Activated CD4-positive, alpha-beta T cell treated with anti-CD3 and anti-CD28 coated beads for 36 hours (primary cell): ENCODE measurements at regions not wholly inside any gene's neighbourhood (a gene's known extent, or its start where the extent isn't known, plus 50 kb on each side); places are given as distances from the start of the nearest gene placed in this dataset.
A peak's percentile ranks its signal among the peaks of the same experiment; 100 is the strongest.

Source experiments
- ATAC-seq: fragments of 200-7000 bp; cut with Tn5 transposase; one replicate; pipeline ENCODE4 v1.10.0; 2021; ENCODE audit warnings: mild to moderate bottlenecking, moderate library complexity
- CTCF ChIA-PET: fragments of 350-600 bp; sonication (Branson Sonifier 250); formaldehyde crosslinking; loops from one replicate; lab custom pipeline; 2021; ENCODE audit warnings: antibody characterized with exemption; lab: Charles Lee
- POLR2A ChIA-PET: fragments of 350-600 bp; sonication (Branson Sonifier 250); formaldehyde crosslinking; loops from one replicate; lab custom pipeline; 2021; ENCODE audit warnings: antibody characterized with exemption, inconsistent platforms; lab: Charles Lee
- DNase-seq: peaks from one replicate; pipeline ENCODE4 v3.0.0-alpha.2; 2020
- H3K27ac Mint-ChIP-seq: one replicate; pipeline ENCODE4 v1.8.0; 2021; ENCODE audit warnings: mixed read lengths
- H3K27me3 Mint-ChIP-seq: one replicate; pipeline ENCODE4 v1.8.0; 2021; ENCODE audit warnings: mixed read lengths
- H3K36me3 Mint-ChIP-seq: one replicate; pipeline ENCODE4 v1.8.0; 2021; ENCODE audit warnings: low read depth, mixed read lengths
- H3K4me1 Mint-ChIP-seq: one replicate; pipeline ENCODE4 v1.8.0; 2021; ENCODE audit warnings: mixed read lengths
- H3K4me3 Mint-ChIP-seq: one replicate; pipeline ENCODE4 v1.8.0; 2021; ENCODE audit warnings: mild to moderate bottlenecking, moderate library complexity, mixed read lengths
- H3K9me3 Mint-ChIP-seq: one replicate; pipeline ENCODE4 v1.8.0; 2021; ENCODE audit warnings: low read depth, mixed read lengths
- intact Hi-C, 2 experiments: fragments of 100-400 bp; cut with DNase I in 1 of 2; cut with micrococcal nuclease in 1 of 2; formaldehyde crosslinking; loops; one replicate each; pipeline versions ENCODE4 v1.14.2 to v1.15.1; 2022 to 2024; cut with DNase I, micrococcal nuclease

DNA sequence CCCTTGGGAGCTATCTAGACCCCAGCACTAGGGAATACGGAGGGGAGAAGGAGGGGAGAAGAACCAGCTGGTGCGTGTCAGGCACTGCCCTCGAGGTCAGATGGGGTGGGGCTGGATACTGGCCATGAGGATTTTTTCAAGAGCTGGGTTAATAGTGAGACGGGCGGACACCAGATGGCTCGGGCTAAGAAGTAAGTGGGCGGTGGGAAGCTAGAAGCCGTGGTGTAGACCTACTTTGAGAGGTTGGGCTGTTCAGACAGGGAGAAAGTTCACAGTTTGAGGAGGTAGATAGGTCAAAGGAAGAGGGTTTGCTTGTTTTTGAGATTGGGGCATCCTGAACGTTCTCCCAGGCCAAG, 303.8 kb downstream of the SEC14L1 start:
- ChIA-PET CTCF (interaction anchor here (0.7 to 2.8 kb wide), 9 partner anchors 10 to 44 kb away, joined by 3 to 11 read pairs (median 4); no protein-coding TSS in a partner anchor), POLR2A (interaction anchor here (1.0 to 1.8 kb wide), 5 partner anchors 10 to 30 kb away, joined by 3 to 13 read pairs (median 5); no protein-coding TSS in a partner anchor)
- peak overlapping the region; percentile 62 for H3K4me3 Mint-ChIP-seq
- peaks cover 97% of the 10 kb centered on the region for H3K4me1 Mint-ChIP-seq
- H3K27ac Mint-ChIP-seq: peak overlapping the region; percentile 95
- intact Hi-C loops: loop anchor here (2.0 to 10.0 kb wide), 3 partner anchors 102 to 1300 kb away; no protein-coding TSS in a partner anchor
- ATAC-seq (no peak), DNase-seq (no peak)
- H3K27me3 Mint-ChIP-seq: no peaks in the 10 kb centered on the region
- H3K36me3 Mint-ChIP-seq: peaks cover 30% of the 10 kb centered on the region
- H3K9me3 Mint-ChIP-seq: no peaks in the 10 kb centered on the region

DNA sequence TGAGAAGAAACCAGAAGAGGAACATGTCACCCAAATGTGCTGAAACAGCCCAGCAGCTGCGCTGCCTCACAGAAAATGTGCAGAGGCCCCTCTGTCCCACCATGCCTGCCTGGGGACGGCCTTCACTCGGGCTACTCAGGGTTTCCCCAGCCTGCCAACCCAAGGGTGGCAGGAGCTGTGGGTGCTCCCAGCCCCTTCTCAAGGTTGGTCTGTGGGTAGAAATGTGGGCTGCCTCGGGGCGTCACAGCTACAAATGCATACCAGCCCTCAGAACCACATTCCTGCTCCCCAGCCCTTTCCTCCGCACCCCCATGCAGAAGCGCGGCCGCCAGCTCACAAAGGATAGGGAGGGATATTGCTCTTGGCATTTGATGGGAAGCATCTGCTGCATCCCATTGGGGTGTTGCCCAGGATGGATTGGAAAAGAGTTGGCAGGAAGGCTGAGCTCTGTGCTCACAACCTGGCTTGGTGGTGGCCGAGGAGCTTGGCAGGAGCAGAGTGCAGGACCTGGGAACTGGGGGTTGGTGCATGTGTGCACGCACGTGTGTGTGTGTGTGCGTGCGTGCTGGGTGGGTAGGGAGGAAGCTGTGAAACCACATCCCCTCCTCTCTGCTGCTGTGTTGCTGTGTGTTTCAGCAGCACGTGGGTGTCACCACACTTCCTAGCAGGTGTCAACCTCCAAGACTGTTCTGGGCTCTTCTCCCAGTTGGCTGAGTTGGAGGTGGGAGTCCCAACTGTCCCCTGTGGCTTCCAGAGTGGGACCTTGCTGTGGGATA, 304.4 kb downstream of the SEC14L1 start:
- ATAC-seq: peak; percentile 52
- peak overlapping the region; percentile 62 for H3K4me3 Mint-ChIP-seq
- H3K36me3 Mint-ChIP-seq: peaks cover 32% of the 10 kb centered on the region
- intact Hi-C loops: loop anchor here (1.0 to 10.0 kb wide), 7 partner anchors 9 to 1300 kb away; no protein-coding TSS in a partner anchor
- peaks cover 97% of the 10 kb centered on the region for H3K4me1 Mint-ChIP-seq
- H3K27me3 Mint-ChIP-seq: no peaks in the 10 kb centered on the region
- CTCF ChIA-PET: interaction anchor here (0.6 to 2.8 kb wide), 9 partner anchors 9 to 114 kb away, joined by 3 to 11 read pairs (median 4); no protein-coding TSS in a partner anchor
- peak overlapping the region; percentile 95 for H3K27ac Mint-ChIP-seq
- no peaks in the 10 kb centered on the region for H3K9me3 Mint-ChIP-seq
- DNase-seq: peak; percentile 90
- POLR2A ChIA-PET: interaction anchor here (1.0 to 1.8 kb wide), 5 partner anchors 9 to 29 kb away, joined by 3 to 13 read pairs (median 5); no protein-coding TSS in a partner anchor

DNA sequence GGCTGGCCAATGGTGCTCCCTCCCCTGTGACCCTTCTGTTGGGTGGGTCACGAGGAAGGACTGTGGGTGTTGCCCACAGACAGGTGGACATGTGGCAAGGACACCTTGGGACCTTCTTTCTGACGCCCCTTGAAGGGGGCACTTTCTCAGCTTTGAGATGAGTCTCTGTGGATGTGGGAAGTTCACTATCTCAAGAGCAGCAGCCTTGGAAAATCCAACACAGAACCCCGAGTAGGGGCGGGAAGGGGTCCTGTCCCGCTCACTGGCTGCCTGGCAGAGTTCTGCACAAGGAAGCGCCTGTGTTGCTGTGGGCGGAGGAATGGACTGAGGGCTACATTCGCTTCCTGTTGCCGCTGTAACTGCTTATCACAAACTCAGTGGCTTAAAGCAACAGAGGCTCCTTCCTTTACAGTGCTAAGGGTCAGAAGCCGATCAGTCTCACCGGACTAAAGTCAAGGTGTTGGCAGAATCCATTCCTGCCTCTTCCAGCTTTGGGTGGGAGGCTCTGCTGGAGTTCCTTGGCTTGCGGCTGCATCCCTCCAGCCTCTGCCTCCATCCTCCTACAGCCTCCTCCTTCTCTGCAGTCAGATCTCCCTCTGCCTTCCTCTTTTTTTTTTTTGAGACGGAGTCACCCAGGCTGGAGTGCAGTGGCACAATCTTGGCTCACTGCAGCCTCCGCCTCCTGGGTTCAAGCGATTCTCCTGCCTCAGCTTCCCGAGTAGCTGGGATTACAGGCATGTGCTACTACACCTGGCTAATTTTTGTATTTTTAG, 305.2 kb downstream of the SEC14L1 start:
- DNase-seq: peak; percentile 80
- ATAC-seq: peak; percentile 33
- intact Hi-C loops: loop anchor here (1.0 to 10.0 kb wide), 6 partner anchors 8 to 1299 kb away; no protein-coding TSS in a partner anchor
- Mint-ChIP-seq H3K4me1 (peaks cover 91% of the 10 kb centered on the region), H3K9me3 (no peaks in the 10 kb centered on the region), H3K27ac (peak overlapping the region; percentile 95), H3K36me3 (peaks cover 35% of the 10 kb centered on the region), H3K4me3 (peak overlapping the region; percentile 62), H3K27me3 (no peaks in the 10 kb centered on the region)
- CTCF ChIA-PET: interaction anchor here (0.6 to 2.8 kb wide), 5 partner anchors 8 to 115 kb away, joined by 3 to 11 read pairs (median 8); no protein-coding TSS in a partner anchor
- POLR2A ChIA-PET: interaction anchor here (1.3 to 1.8 kb wide), 3 partner anchors 11 to 28 kb away, joined by 4 to 13 read pairs (median 5); no protein-coding TSS in a partner anchor

DNA sequence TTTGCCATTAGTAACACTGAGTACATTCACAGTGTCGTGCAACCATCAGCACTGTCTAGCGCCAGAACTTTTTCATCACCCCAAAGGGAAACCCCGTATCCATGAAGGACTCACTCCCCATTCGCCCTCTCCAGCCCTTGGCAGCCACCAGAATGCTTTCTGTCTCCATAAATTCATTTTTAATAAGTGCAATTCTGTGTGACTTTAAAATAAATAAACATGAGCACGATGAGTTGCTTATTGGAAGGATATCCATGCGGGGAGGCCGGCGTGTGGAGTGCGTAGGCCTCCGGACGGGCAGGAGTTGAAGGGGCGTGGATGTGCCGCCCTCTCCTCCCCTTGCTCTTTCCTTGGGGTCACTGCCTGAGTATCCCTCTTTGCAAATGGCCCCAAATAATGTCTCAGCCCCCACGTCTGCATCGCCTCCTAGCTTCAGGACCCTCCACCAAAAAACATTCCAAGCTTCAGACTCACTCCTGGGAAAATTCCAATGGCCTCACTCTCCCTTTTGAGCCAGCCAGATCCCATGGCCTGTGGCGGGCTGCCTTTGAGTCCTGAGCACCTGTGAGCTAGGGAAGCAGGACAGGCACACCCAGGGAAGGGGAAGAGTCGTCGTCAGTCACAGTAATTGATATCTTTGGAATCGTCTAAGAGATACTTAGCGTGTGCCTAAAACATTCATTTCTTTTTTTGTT, 306.3 kb downstream of the SEC14L1 start:
- Mint-ChIP-seq H3K4me1 (peaks cover 79% of the 10 kb centered on the region), H3K36me3 (peaks cover 41% of the 10 kb centered on the region), H3K27me3 (no peaks in the 10 kb centered on the region), H3K27ac (peak overlapping the region; percentile 95), H3K4me3 (peak overlapping the region; percentile 62), H3K9me3 (no peaks in the 10 kb centered on the region)
- no peak for DNase-seq
- intact Hi-C loops: loop anchor here in 1 of 2 experiments (10.0 kb wide), 1 partner anchor 1298 kb away; no protein-coding TSS in a partner anchor
- CTCF ChIA-PET: interaction anchor here (1.2 kb wide), 2 partner anchors 17 to 47 kb away, joined by 3 to 5 read pairs; no protein-coding TSS in a partner anchor
- POLR2A ChIA-PET: interaction anchor here (0.5 to 0.8 kb wide), 2 partner anchors 15 to 24 kb away, joined by 3 read pairs; no protein-coding TSS in a partner anchor
- no peak for ATAC-seq

DNA sequence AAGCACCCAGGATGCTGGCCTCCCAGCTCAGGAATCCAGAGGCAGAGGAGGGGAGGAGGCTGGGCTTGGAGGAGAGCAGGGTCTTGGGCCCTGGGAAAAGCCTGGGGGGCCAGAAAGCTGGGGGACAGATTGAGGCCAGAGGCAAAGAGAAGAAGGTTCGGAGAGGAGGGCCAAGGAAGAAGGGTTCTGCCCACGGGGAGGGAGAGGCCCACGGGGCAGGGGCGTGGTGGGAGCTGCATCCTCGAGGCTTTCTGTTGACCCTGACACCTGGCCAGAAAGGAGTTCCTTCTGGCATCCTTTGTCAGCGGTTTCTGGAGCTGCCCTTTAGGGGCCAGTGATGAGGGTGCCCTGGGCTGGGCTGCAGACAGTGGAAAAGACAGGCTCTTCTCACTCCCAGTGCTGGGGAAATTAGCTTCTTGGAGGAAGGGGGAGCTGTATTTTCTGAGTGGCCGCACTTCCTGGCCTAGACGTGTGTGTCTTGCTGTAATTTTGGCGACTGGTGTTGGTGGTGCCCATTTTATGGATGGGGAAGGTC, 308.7 kb downstream of the SEC14L1 start:
- POLR2A ChIA-PET: interaction anchor here (0.6 to 1.3 kb wide), 3 partner anchors 10 to 96 kb away, joined by 3 to 5 read pairs (median 4); no protein-coding TSS in a partner anchor
- DNase-seq: no peak
- Mint-ChIP-seq H3K27me3 (no peaks in the 10 kb centered on the region), H3K36me3 (peaks cover 59% of the 10 kb centered on the region), H3K4me3 (peak overlapping the region; percentile 96), H3K27ac (peak overlapping the region; percentile 95), H3K4me1 (peaks cover 56% of the 10 kb centered on the region), H3K9me3 (no peaks in the 10 kb centered on the region)
- CTCF ChIA-PET: interaction anchor here (2.1 to 3.6 kb wide), 2 partner anchors 25 to 49 kb away, joined by 10 to 15 read pairs; no protein-coding TSS in a partner anchor
- intact Hi-C loops: loop anchor here in 1 of 2 experiments (10.0 kb wide), 1 partner anchor 1295 kb away; no protein-coding TSS in a partner anchor
- ATAC-seq: no peak

DNA sequence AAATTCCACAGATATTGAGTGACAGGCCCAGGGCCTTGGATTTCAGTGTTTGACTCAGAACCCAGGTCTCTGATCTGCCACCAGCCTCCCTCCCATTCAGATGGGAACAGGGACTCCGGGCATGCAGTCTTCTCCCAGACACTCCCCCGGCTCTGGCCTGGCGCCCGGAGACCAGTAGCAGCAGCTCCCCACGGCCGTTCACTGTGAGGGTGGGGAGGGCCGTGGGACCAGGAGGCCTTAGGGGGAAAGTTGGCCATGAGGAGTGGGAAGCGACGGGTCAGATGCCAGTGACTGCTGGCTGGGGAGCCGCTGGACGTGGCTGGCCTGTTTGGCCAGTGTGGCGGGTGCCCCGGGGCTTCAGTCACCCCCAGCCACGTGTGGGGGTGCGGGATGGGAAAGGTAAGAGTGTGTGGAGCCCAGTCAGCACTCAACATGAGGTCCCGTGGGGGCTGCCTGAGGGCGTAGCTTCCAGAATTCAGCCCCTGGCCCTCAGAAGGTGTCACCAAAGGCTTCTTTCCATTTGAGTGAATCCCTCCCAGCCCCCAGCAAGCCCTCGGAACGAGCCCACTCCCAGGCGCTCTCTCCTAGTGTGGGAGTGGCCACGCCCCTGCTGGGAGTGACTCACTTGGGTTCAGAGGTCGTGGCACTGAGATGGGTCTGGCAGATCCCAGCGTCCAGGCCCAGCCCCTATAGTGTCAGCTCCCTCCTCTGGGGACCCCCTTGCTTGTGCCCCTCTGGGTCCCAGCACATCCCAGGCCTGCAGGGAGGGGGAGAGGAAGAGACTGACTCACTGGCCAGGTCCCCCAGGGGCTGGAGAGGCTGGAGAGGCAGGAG, 309.4 kb downstream of the SEC14L1 start:
- no peaks in the 10 kb centered on the region for H3K9me3 Mint-ChIP-seq
- ChIA-PET POLR2A (interaction anchor here (0.6 to 1.3 kb wide), 5 partner anchors 9 to 58 kb away, joined by 3 to 5 read pairs (median 3); no protein-coding TSS in a partner anchor), CTCF (interaction anchor here (2.0 to 4.1 kb wide), 6 partner anchors 9 to 49 kb away, joined by 5 to 27 read pairs (median 10); no protein-coding TSS in a partner anchor)
- peak; percentile 44 for ATAC-seq
- H3K4me1 Mint-ChIP-seq: peaks cover 51% of the 10 kb centered on the region
- intact Hi-C loops: loop anchor here (1.0 to 10.0 kb wide), 7 partner anchors 9 to 1295 kb away; partner anchors contain the start of genes JMJD6 (in 1 of the 2), METTL23 (in 1 of the 2), TMC6 (in 1 of the 2) and UBALD2 (in 1 of the 2)
- H3K27ac Mint-ChIP-seq: peak overlapping the region; percentile 95
- DNase-seq: peak; percentile 88
- peak overlapping the region; percentile 96 for H3K4me3 Mint-ChIP-seq
- peaks cover 66% of the 10 kb centered on the region for H3K36me3 Mint-ChIP-seq
- H3K27me3 Mint-ChIP-seq: no peaks in the 10 kb centered on the region

DNA sequence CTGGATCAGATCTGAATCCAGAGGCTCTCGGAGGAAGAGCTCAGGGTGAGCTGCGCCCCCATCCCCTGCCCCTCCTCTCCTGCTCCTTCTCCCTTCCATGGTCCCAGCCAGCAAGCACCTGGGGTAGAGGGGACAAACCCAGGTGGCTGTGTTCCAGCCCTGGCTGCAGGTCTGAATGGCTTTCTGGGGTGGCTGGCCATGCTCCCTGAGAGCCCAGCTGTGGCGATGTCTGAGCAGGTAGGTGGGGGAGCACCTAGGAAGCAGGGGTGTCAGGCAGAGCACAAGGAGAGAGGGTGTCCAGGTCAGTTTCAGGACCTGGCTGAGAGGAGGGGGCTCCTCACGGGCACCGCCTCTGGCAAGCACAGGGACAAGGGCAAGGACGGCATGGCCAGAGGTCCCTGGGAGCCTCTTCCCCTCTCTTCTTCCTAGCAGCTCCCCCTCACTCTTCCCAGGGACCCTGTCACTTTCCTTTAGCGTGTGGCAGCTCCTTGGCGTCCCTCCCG, 310.0 kb downstream of the SEC14L1 start:
- H3K4me3 Mint-ChIP-seq: peak overlapping the region; percentile 96
- POLR2A ChIA-PET: interaction anchor here (0.5 to 1.3 kb wide), 7 partner anchors 9 to 59 kb away, joined by 3 to 8 read pairs (median 3); no protein-coding TSS in a partner anchor

DNA sequence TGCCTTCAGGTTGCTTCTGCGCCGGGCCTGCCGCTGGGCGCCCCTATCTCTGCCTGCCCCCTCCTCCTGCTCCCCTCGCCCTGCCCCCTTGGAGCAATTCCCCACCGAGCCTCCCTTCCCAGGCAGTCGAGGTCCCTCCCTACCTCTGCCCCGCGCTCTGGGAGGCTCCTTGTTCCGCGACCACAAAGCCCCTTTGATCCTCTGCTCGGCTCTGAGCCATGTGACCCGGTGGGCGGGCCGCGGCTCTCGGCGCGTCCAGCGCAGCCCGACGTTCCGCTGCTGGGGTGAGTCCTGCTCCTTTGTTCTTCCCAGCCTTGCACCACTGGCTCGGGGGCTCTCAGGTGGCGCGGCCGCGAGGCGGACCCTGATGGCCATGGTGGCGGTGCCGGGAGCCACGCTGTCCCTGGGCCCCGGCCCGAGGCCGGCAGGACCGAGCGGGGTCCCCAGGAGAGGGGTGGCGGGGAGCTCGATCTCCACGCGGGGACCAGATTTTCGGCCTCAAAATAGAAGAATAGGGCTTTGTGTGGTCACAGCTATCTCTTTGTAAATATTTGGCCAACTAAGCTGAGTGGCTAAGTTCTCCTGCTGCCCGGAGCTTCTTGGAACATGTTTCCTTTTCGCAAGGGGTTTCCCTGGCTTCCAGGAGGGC, 310.6 kb downstream of the SEC14L1 start:
- DNase-seq (peak; percentile 85), ATAC-seq (peak; percentile 24)
- Mint-ChIP-seq H3K9me3 (no peaks in the 10 kb centered on the region), H3K36me3 (peaks cover 72% of the 10 kb centered on the region), H3K4me3 (peak overlapping the region; percentile 96), H3K27ac (peak overlapping the region; percentile 98), H3K4me1 (peaks cover 47% of the 10 kb centered on the region), H3K27me3 (no peaks in the 10 kb centered on the region)
- ChIA-PET CTCF (interaction anchor here (0.7 to 4.1 kb wide), 10 partner anchors 8 to 60 kb away, joined by 3 to 27 read pairs (median 6); no protein-coding TSS in a partner anchor), POLR2A (interaction anchor here (0.5 to 1.4 kb wide), 6 partner anchors 8 to 507 kb away, joined by 3 to 8 read pairs (median 4); partner anchors contain the start of gene TNRC6C)
- intact Hi-C loops: loop anchor here (2.0 to 10.0 kb wide), 5 partner anchors 17 to 1187 kb away; partner anchors contain the start of genes JMJD6 (in 1 of the 2), METTL23 (in 1 of the 2), TMC6 (in 1 of the 2) and UBALD2 (in 1 of the 2)

More for the DNA sequence above, 310.0 kb downstream of the SEC14L1 start:
- ATAC-seq (no peak), DNase-seq (no peak)
- intact Hi-C loops: loop anchor here (1.0 to 10.0 kb wide), 6 partner anchors 9 to 1186 kb away; partner anchors contain the start of genes JMJD6 (in 1 of the 2), METTL23 (in 1 of the 2), TMC6 (in 1 of the 2) and UBALD2 (in 1 of the 2)
- Mint-ChIP-seq H3K36me3 (peaks cover 72% of the 10 kb centered on the region), H3K4me1 (peaks cover 51% of the 10 kb centered on the region), H3K27me3 (no peaks in the 10 kb centered on the region), H3K9me3 (no peaks in the 10 kb centered on the region), H3K27ac (peak overlapping the region; percentile 95)
- CTCF ChIA-PET: interaction anchor here (1.0 to 4.1 kb wide), 7 partner anchors 9 to 50 kb away, joined by 3 to 27 read pairs (median 10); no protein-coding TSS in a partner anchor
